ENCODE measurements at regions not wholly inside any gene's neighbourhood (a gene's known extent, or its start where the extent isn't known, plus 50 kb on each side); places are given as distances from the start of the nearest gene placed in this dataset.
"Not testable (repeated sequence)": the region's sequence is repeated elsewhere in the genome, so short reads cannot be mapped to it uniquely, and the experiment has no call there.

GRCh38 chr5:18602402-18602801 lies 968.1 kb downstream of the TAF11L14 start:
- no peaks in the 10 kb centered on the region for H3K27me3 ChIP-seq
- 19 to 41% (median 30%) methylated on average over 1 of the region's 1 CpG for WGBS, 4 donors
- H3K27ac ChIP-seq = no peak overlapping the region
- no peak for TF ChIP-seq CTCF (IDR thresholded peaks at IDR 0.05)
- TF ChIP-seq POLR2A (IDR thresholded peaks at IDR 0.05) = no peak
- DNase-seq = no peak
- H3K36me3 ChIP-seq (replicated peaks in 1 of 2) = no peaks in the 10 kb centered on the region
- H3K4me3 ChIP-seq = no peak overlapping the region
- H3K4me1 ChIP-seq (replicated peaks in 1 of 2) = no peaks in the 10 kb centered on the region
- intact Hi-C loops (cut with DNase I) = no loop called here
- no peaks in the 10 kb centered on the region for H3K9me3 ChIP-seq (replicated peaks in 1 of 3)

- DNase-seq = no peak
- no peak overlapping the region for H3K4me3 ChIP-seq
- TF ChIP-seq CTCF (IDR thresholded peaks at IDR 0.05) (no peak), POLR2A (IDR thresholded peaks at IDR 0.05) (no peak)
- intact Hi-C loops (cut with DNase I) = no loop called here
- H3K9me3 ChIP-seq (replicated peaks in 1 of 3) = no peaks in the 10 kb centered on the region
- no peaks in the 10 kb centered on the region for H3K4me1 ChIP-seq (replicated peaks in 1 of 2)
- H3K27me3 ChIP-seq = no peaks in the 10 kb centered on the region
- H3K27ac ChIP-seq = no peak overlapping the region
- H3K36me3 ChIP-seq (replicated peaks in 1 of 2) = no peaks in the 10 kb centered on the region
Measured at GRCh38 chr5:18605186-18605585, 970.9 kb downstream of the TAF11L14 start.

- Histone ChIP-seq H3K4me3 (no peak overlapping the region), H3K4me1 (replicated peaks in 1 of 2) (no peaks in the 10 kb centered on the region), H3K27ac (no peak overlapping the region), H3K9me3 (replicated peaks in 1 of 3) (no peaks in the 10 kb centered on the region), H3K36me3 (replicated peaks in 1 of 2) (no peaks in the 10 kb centered on the region), H3K27me3 (no peaks in the 10 kb centered on the region)
- intact Hi-C loops (cut with DNase I) = no loop called here
- 78 to 85% (median 81%) methylated on average over 5 of the region's 5 CpGs for WGBS, 4 donors
- TF ChIP-seq POLR2A (IDR thresholded peaks at IDR 0.05) = no peak
- no peak for TF ChIP-seq CTCF (IDR thresholded peaks at IDR 0.05)
- no peak for DNase-seq
Measured at GRCh38 chr5:18607570-18607969, 973.3 kb downstream of the TAF11L14 start.

GRCh38 chr5:18617191-18617590 lies 982.9 kb downstream of the TAF11L14 start:
- H3K36me3 ChIP-seq (replicated peaks in 1 of 2); H3K4me1 ChIP-seq (replicated peaks in 1 of 2); intact Hi-C loops (cut with DNase I); H3K4me3 ChIP-seq; H3K9me3 ChIP-seq (replicated peaks in 1 of 3); H3K27ac ChIP-seq; DNase-seq; H3K27me3 ChIP-seq: not testable (repeated sequence)
- WGBS, 4 donors = 80 to 86% (median 82%) methylated on average over 2 of the region's 2 CpGs

GRCh38 chr5:18630458-18631045 lies 996.3 kb downstream of the TAF11L14 start:
- WGBS, 4 donors = 94 to 100% (median 98%) methylated on average over 2 of the region's 2 CpGs
- H3K27me3 ChIP-seq = no peaks in the 10 kb centered on the region
- no peaks in the 10 kb centered on the region for H3K4me1 ChIP-seq (replicated peaks in 1 of 2)
- intact Hi-C loops (cut with DNase I) = no loop called here
- TF ChIP-seq POLR2A (IDR thresholded peaks at IDR 0.05) (no peak), CTCF (IDR thresholded peaks at IDR 0.05) (no peak)
- H3K4me3 ChIP-seq = no peak overlapping the region
- no peak for DNase-seq
- no peaks in the 10 kb centered on the region for H3K36me3 ChIP-seq (replicated peaks in 1 of 2)
- H3K27ac ChIP-seq = no peak overlapping the region
- H3K9me3 ChIP-seq (replicated peaks in 1 of 3) = no peaks in the 10 kb centered on the region

All from adrenal gland (tissue), 9 donors.